Esophagus squamous epithelium (tissue), 4 donors: ENCODE measurements at regions not wholly inside any gene's neighbourhood (a gene's known extent, or its start where the extent isn't known, plus 50 kb on each side); places are given as distances from the start of the nearest gene placed in this dataset.

Experiments
- CTCF ChIP-seq, 6 experiments: fragments of 450-650 bp in 4 of 6; fragments of 200-600 bp in 2 of 6; sonication (generic) in 2 of 6; IDR thresholded peaks; one replicate each; pipeline ENCODE4 v1.5.1; 2016 to 2019; ENCODE audit warnings: antibody characterized with exemption in 6 of 6, mild to moderate bottlenecking in 4 of 6, moderate library complexity in 4 of 6
- POLR2A ChIP-seq, 4 donors: fragments of 450-650 bp; IDR thresholded peaks; one replicate each; pipeline ENCODE4 v1.6.1; 2017; ENCODE audit warnings: antibody characterized with exemption in 4 of 4, mild to moderate bottlenecking in 4 of 4, moderate library complexity in 3 of 4

GRCh38 chr16:64251742-64252141 lies 870.1 kb downstream of the CDH11 start:
- TF ChIP-seq POLR2A (IDR thresholded peaks at IDR 0.05): no peak
- TF ChIP-seq CTCF (IDR thresholded peaks at IDR 0.05): no peak
